ENCODE measurements at regions not wholly inside any gene's neighbourhood (a gene's known extent, or its start where the extent isn't known, plus 50 kb on each side); places are given as distances from the start of the nearest gene placed in this dataset.
A peak's percentile ranks its signal among the peaks of the same experiment; 100 is the strongest.
"Not testable (repeated sequence)": the region's sequence is repeated elsewhere in the genome, so short reads cannot be mapped to it uniquely, and the experiment has no call there.

- not testable (repeated sequence) for DNase-seq (ENCODE audit: low read depth)
Observed at GRCh38 chr1:196002296-196002695, 605.9 kb downstream of the KCNT2 start.

DNA sequence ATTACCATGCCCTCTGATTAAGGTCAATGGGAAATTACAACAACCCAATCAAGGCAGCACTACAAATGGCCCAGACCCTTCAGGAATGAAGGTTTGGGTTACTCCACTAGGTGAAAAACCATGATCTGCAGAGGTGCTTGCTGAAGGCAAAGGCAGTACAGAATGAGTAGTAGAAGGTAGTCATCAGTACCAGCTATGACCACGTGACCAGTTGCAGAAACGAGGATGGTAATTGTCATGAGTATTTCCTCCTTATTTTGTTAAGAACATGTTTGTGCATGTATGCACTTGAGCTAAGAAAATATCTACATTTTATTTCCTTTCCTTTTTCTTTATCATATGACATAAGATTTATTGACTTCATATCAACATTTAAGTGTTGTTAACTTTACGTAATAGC, 607.1 kb downstream of the KCNT2 start:
- no peak for DNase-seq (ENCODE audit: low read depth)

GRCh38 chr1:195999022-195999421, 609.2 kb downstream of the KCNT2 start:
- DNase-seq (ENCODE audit: low read depth): no peak

- peak; percentile 28 for DNase-seq (ENCODE audit: low read depth)
Observed at GRCh38 chr1:195981448-195982139, 626.6 kb downstream of the KCNT2 start.

- no peak for DNase-seq (ENCODE audit: low read depth)
Observed at GRCh38 chr1:195979646-195980045, 628.6 kb downstream of the KCNT2 start.

- DNase-seq (ENCODE audit: low read depth): no peak
Observed at GRCh38 chr1:195973311-195973904, 634.8 kb downstream of the KCNT2 start.

- DNase-seq (ENCODE audit: low read depth): no peak
Observed at GRCh38 chr1:195971589-195971988, 636.7 kb downstream of the KCNT2 start.

GRCh38 chr1:195970209-195970608, 638.0 kb downstream of the KCNT2 start:
- DNase-seq (ENCODE audit: low read depth): no peak

- no peak for DNase-seq (ENCODE audit: low read depth)
Observed at GRCh38 chr1:195965475-195965874, 642.8 kb downstream of the KCNT2 start.

DNA sequence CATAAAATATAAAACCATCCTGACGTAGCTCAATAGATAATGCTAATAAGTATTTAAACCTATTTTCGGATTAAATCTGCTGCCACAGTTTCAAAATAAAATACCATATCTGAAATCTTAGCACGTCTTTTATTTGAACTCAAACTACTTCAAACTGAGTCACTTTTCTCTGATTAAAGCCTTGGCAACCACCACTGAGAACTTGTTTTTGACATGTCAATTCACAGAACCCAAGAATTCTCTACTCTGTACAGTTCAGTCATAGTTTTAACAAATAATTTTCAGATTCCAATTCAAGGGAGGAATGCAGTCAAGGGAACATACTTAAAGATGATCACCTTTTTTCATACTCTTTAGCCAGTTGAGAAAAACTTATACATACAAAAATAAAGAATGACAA, 643.2 kb downstream of the KCNT2 start:
- DNase-seq (ENCODE audit: low read depth): no peak

- DNase-seq (ENCODE audit: low read depth): no peak
Observed at GRCh38 chr1:195964516-195964915, 643.7 kb downstream of the KCNT2 start.

DNA sequence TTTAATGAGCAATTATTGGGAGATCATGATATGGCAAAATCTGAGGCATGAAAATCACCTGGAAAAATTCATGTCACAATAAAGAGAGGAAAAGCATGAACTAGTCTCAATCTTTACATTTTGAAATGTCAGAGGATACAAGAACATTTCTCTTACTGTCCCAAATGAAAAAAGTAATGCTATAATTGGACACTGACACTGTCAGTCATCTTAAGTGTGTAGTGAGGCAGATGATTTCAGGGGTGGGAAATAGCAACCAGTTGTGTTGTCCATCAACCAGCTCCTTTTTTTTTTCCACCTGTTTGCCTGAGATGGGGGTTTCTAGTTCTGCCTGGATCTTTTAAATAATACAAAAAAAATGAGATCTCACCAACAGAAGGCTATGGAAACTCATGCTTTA, 646.2 kb downstream of the KCNT2 start:
- DNase-seq (ENCODE audit: low read depth): no peak

- no peak for DNase-seq (ENCODE audit: low read depth)
Observed at GRCh38 chr1:195960580-195960979, 647.7 kb downstream of the KCNT2 start.

DNA sequence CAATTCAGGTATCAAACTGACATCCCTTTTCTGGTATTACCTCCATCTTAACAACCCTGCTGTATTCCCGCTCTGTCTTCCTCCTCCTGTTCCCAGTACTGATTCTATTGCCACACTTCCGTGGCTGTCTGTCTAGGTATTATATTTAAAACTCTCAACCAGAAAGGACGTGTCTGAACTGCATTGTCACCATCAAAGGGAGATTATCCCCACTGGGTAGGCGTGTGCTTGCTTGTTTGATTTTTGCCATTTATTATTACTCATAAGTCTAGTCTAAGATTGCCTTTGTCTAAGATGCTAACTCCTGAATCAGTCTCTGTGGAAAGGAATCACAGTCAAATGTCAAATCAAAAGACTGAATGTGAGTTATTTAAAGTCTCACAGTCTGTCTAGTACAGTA, 650.1 kb downstream of the KCNT2 start:
- no peak for DNase-seq (ENCODE audit: low read depth)

- DNase-seq (ENCODE audit: low read depth): no peak
Observed at GRCh38 chr1:195956845-195957244, 651.4 kb downstream of the KCNT2 start.

DNA sequence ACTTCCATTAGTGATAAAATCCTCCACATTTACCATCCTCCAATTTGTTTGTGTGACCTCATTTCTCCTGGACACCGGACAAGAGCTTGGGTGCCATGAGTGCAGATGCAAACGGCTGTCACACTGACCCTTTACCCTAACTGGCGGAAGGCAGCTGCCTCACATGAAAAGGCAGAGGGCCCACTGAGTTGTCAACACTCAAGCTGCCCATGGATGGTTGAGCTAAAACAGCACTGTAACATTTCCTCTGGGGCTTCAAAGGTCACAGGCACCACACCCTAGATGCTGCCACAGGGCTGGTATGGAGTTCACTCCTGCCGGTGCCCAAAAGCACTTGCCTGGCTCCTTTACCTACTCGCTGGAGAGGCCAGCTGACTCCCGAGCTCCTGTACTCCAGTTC, 653.4 kb downstream of the KCNT2 start:
- DNase-seq (ENCODE audit: low read depth): no peak

DNA sequence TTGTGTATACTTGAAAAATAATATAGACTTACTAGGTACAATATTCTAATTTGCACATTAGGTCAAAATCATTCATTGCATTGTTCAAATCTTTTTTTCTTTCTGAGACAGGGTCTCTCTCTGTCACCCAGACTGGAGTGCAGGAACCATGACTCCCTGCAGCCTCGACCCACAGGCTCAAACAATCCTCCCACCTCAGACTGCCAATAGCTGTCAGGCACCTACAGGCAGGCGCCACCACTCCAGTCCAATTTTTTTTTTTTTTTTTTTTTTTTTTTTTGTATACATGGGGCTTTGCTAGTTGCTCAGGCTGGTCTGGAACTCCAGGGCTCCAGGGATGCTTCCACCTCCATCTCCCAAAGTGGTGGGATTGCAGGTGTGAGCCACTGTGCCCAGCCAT, 656.9 kb downstream of the KCNT2 start:
- no peak for DNase-seq (ENCODE audit: low read depth)

DNA sequence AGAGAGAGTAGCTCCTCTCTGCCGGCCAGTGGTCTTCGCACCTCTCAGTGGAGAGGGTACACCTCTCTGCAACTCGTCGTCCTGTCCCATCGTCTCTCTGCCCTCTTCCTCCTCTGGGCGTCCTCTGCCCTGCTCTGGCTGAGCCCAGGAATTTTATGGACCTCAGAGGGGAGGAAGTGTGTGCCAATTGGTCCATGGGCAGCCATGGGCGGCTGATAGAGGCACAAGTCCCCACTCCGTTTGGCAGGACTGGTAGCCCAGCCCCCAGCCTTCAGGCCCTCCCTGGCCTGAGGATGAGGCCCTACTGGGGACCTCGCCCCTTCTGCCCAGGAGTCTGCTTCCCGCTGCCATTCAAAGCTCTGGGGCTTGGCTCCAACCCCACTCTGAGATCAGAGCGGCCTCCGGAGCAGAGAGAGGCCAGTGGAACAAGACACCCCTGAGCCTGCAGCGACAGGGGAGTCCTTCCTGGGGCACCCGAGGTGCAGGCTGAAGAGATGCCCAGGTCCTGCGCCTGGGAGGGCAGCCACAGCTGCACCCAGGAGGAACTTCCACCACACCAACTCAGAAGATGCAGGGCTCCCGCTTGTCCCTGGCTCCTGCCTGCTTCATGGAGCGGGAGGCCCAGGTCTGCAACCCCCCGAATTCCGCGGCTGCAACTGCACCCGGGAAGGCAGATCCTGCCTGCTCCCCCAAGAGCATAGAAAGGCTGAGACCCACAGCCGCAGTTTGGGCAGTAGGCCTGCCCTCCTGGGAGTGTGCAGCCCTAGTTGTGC, 659.9 kb downstream of the KCNT2 start:
- DNase-seq (ENCODE audit: low read depth): no peak

- DNase-seq (ENCODE audit: low read depth): no peak
Observed at GRCh38 chr1:195946500-195946899, 661.7 kb downstream of the KCNT2 start.

DNA sequence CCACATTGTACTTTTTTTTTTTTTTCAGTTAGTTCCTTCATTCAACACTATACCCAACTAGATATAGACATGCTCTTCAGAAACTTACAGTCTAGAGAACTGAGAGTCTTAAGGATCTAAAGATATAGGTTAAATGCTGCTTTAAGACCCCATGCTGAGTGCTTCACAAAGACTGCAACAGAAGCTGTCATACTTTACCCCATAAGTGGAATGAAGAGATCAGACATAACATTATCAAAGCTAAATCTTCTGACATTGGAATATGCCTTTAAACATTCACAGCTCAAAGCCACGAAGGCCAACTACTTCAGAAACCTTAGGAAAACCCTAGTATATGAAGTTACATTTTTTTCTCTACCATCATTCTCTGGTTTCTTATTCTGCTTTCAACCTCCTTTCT, 666.4 kb downstream of the KCNT2 start:
- DNase-seq (ENCODE audit: low read depth): no peak

DNA sequence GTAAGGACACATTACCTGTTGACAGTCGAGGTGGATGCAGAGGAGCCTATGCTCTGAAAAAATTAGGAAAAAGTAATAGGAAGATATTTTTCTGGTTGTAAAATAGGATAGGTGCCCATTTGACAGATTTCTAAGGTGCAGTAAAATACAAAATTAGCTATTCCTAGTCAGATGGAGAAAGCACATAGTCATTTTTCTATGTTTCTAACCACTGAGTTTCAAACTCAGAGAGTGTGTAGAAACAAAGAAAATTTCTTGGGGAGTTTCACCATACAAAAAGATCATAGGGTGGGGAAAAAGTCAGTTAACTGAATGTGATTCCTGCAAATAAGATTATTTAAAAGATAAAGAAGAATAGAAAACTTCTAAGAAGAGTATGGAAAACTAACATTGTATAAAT, 666.9 kb downstream of the KCNT2 start:
- DNase-seq (ENCODE audit: low read depth): no peak

DNA sequence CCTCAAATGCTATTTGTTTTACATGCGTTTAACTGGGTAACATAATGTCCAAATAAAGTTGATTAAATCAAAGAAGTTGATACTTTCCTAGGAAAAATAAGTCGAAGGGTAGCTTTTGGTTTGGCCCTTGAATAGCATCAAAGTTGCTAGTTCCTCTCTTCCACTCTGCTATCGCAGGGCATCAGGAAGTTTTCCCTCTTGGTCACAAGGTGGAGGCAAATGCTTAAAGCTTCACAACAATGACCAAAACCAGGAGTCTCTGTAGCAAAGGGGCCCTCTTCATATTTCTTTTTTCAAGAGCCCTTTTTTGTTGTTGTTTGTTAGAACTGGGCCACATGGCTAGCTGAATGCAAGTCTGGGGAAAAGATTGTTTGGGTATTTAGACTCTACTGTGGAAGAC, 668.4 kb downstream of the KCNT2 start:
- no peak for DNase-seq (ENCODE audit: low read depth)

DNA sequence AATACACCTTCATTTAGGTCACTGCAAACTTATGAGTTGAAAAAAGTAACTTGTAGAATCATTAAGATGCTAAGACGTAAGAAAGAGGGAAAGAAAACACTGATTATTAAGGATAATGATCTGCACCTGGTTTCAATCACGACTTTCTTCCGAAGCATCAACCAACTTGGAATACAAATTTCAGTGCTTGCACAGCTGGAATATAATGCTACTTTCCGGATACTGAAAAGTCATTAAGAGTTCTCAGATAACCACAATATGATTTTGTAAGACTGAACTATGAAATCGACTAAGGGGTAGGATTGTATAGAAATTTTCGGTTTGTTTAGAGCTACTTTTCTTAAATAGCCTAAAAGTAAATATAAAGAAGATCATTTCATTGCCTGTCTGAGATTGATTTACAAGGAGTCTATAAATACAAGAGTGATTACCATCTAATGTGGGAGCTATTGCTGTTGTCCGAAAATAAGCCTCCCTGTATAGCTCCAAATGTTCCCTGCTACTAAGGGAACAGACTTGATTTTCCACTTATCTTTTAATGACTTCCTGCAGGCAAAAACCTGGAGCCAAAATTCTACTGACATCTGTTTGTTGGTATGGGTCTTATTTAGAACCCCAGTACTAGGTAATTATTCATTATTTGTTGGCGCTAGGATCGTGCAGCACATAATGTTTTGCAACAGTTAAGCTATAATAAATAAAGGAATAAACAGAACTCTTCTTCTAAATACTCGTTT, 673.3 kb downstream of the KCNT2 start:
- DNase-seq (ENCODE audit: low read depth): no peak
